Osteocyte (in vitro differentiated cells): ENCODE measurements at regions not wholly inside any gene's neighbourhood (a gene's known extent, or its start where the extent isn't known, plus 50 kb on each side); places are given as distances from the start of the nearest gene placed in this dataset.

Experiments
- DNase-seq: peaks from one replicate; pipeline ENCODE4 v3.0.0; 2021; ENCODE audit warnings: mixed read lengths; ENCODE audit not compliant: unreplicated experiment; ENCODE audit errors: extremely low spot score
- H3K27ac Mint-ChIP-seq: one replicate; pipeline ENCODE4 v1.8.0; 2021; ENCODE audit warnings: mild to moderate bottlenecking, mixed read lengths; ENCODE audit not compliant: unreplicated experiment
- H3K27me3 Mint-ChIP-seq: one replicate; pipeline ENCODE4 v1.8.0; 2021; ENCODE audit warnings: mixed read lengths; ENCODE audit not compliant: unreplicated experiment
- H3K36me3 Mint-ChIP-seq: one replicate; pipeline ENCODE4 v1.8.0; 2021; ENCODE audit warnings: mixed read lengths; ENCODE audit not compliant: unreplicated experiment
- H3K4me1 Mint-ChIP-seq: one replicate; pipeline ENCODE4 v1.8.0; 2021; ENCODE audit warnings: mixed read lengths; ENCODE audit not compliant: unreplicated experiment
- H3K4me3 Mint-ChIP-seq: one replicate; pipeline ENCODE4 v1.8.0; 2021; ENCODE audit warnings: mild to moderate bottlenecking, moderate library complexity, mixed read lengths; ENCODE audit not compliant: unreplicated experiment
- H3K9me3 Mint-ChIP-seq: one replicate; pipeline ENCODE4 v1.8.0; 2021; ENCODE audit warnings: mixed read lengths; ENCODE audit not compliant: unreplicated experiment
- TF ChIP-seq, protein P1 (sequence below): fragments of 200-600 bp; sonication (generic); IDR thresholded peaks from 2 replicates; pipeline ENCODE4 v1.5.0; 2021; ENCODE audit warnings: antibody characterized with exemption, mild to moderate bottlenecking, moderate library complexity

DNA sequence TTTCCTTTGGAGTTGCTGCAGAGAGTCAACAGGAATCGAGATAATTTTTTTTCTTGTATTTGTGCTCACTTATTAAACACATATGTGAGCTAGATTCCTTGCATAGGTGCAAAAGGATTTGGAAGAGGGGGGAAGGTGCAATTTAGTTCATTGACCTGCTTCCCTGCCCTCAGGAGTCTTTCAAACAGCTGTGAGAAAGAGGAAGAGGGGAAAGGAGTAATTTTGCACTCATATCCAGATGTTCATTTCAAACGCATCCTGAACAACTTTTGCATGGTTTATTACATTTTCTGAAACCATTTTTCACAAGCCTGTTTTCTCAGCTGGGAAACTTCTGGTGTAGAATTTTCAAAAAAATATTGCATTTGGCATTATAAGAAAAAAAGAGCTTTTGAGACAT lies 795.0 kb downstream of the MAFB start:
- no peak for DNase-seq
- Mint-ChIP-seq H3K4me1 (peaks cover 55% of the 10 kb centered on the region), H3K36me3 (no peaks in the 10 kb centered on the region), H3K4me3 (no peak overlapping the region), H3K27ac (peak overlapping the region; percentile 28), H3K9me3 (no peaks in the 10 kb centered on the region), H3K27me3 (no peaks in the 10 kb centered on the region)
- TF ChIP-seq, protein P1, sequence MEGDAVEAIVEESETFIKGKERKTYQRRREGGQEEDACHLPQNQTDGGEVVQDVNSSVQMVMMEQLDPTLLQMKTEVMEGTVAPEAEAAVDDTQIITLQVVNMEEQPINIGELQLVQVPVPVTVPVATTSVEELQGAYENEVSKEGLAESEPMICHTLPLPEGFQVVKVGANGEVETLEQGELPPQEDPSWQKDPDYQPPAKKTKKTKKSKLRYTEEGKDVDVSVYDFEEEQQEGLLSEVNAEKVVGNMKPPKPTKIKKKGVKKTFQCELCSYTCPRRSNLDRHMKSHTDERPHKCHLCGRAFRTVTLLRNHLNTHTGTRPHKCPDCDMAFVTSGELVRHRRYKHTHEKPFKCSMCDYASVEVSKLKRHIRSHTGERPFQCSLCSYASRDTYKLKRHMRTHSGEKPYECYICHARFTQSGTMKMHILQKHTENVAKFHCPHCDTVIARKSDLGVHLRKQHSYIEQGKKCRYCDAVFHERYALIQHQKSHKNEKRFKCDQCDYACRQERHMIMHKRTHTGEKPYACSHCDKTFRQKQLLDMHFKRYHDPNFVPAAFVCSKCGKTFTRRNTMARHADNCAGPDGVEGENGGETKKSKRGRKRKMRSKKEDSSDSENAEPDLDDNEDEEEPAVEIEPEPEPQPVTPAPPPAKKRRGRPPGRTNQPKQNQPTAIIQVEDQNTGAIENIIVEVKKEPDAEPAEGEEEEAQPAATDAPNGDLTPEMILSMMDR, result no peak

DNA sequence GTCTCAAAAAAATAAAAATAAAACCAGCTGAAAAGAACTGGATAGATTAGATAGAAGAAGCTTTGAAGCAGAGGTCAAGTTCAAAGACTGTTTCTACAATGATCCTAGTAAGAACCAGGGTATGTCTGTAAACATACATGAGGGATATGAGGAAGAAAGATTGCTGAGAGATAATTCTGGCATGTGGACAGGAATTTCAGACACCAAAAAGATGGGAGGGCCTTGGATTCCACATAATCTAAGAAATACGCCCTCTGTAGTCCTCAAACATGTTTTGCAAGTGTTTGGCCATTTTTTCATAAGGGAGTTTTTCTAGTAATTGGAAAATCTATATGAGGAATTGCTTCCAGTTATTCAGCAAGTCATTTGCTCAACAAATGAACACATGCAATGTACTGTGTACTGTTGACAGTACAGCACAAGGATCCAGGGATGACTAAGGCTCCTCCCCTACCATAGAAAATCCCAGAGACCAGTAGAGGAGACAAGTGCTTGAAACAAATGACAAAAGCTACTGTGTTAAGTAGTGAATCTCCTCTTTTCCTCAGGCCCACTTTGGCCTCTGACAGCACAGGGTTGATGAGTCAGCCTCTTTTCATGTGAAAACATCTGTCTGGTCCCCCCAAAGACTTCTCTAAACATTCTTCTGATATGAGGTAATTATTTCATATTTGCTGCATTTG lies 795.9 kb downstream of the MAFB start:
- H3K9me3 Mint-ChIP-seq, result no peaks in the 10 kb centered on the region
- peak overlapping the region; percentile 28 for H3K27ac Mint-ChIP-seq
- no peaks in the 10 kb centered on the region for H3K36me3 Mint-ChIP-seq
- peaks cover 53% of the 10 kb centered on the region for H3K4me1 Mint-ChIP-seq
- TF ChIP-seq, protein P1, result peak; percentile 46
- no peaks in the 10 kb centered on the region for H3K27me3 Mint-ChIP-seq
- DNase-seq, result no peak
- no peak overlapping the region for H3K4me3 Mint-ChIP-seq

DNA sequence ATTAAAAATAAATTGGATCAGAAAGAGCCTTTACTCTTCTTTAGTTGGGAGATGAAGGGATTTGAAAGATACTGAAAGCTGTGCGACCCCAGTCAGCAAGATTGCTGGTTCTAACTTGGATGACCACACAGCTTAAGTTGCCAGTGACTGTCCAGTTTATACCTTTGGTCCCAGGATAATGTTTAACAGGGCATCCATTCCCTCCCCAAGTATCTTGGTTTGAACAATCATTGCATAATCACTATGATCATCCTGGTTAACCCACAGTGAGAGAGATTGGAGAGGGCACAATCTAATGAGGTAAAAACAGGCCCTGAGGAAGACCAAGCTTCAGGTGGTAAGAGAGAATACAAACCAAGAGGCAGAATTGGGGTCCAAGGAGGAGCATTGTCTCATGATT lies 798.3 kb downstream of the MAFB start:
- DNase-seq, result no peak
- peaks cover 48% of the 10 kb centered on the region for H3K4me1 Mint-ChIP-seq
- H3K36me3 Mint-ChIP-seq, result no peaks in the 10 kb centered on the region
- H3K4me3 Mint-ChIP-seq, result no peak overlapping the region
- H3K27me3 Mint-ChIP-seq, result no peaks in the 10 kb centered on the region
- TF ChIP-seq, protein P1, result no peak
- no peak overlapping the region for H3K27ac Mint-ChIP-seq
- H3K9me3 Mint-ChIP-seq, result no peaks in the 10 kb centered on the region

DNA sequence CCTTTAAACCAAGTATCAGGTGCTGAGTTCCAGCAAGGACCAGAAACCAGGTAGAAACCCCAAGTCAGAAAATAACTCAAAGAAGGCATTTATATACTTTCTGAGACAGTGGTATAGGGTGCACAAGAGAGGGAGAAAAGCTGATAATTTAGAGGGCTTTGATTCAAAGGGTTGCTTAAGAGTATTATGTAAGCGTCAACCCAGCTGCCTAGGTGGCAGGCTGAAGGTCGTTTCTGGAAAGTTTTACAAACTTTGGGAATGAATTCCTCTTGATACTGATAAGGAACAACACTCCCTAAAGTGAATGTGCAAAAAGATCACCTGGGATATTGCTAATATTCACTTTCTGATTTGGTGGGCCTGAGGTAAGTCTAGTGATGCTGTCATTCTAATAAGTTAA lies 800.7 kb downstream of the MAFB start:
- Mint-ChIP-seq H3K36me3 (no peaks in the 10 kb centered on the region), H3K27ac (no peak overlapping the region), H3K4me1 (peaks cover 36% of the 10 kb centered on the region), H3K9me3 (no peaks in the 10 kb centered on the region), H3K4me3 (no peak overlapping the region), H3K27me3 (no peaks in the 10 kb centered on the region)
- no peak for DNase-seq
- TF ChIP-seq, protein P1, result no peak

DNA sequence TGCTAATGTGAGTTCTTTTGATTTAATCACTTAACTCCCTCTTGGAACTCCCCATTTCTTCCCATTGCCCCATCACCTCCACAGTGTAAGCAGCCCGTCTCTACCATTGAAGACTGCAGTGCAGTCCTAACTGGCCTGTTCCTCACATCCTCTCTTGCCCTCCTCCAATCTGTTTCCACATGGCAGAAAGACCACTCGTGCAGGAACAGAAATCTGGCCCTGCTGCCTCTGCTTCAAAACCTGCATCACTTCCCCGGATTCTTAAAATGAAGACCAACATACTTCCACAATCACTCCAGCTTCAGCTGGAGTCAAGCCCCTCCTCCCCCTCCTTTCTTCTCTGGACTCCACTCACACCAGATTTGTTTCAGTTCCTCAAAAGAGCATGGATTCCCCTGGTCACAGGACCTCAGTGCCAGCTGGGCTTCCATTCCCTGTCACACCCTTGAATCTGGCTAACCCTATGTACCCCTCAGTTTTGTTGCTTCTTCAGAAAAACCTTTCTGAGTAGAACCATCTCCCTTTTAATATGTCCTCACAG lies 802.3 kb downstream of the MAFB start:
- H3K4me1 Mint-ChIP-seq, result peaks cover 35% of the 10 kb centered on the region
- H3K4me3 Mint-ChIP-seq, result no peak overlapping the region
- no peak overlapping the region for H3K27ac Mint-ChIP-seq
- H3K9me3 Mint-ChIP-seq, result no peaks in the 10 kb centered on the region
- no peaks in the 10 kb centered on the region for H3K36me3 Mint-ChIP-seq
- no peaks in the 10 kb centered on the region for H3K27me3 Mint-ChIP-seq
- DNase-seq, result no peak
- TF ChIP-seq, protein P1, result no peak
